ENCODE measurements at regions not wholly inside any gene's neighbourhood (a gene's known extent, or its start where the extent isn't known, plus 50 kb on each side); places are given as distances from the start of the nearest gene placed in this dataset.
A peak's percentile ranks its signal among the peaks of the same experiment; 100 is the strongest.

DNA sequence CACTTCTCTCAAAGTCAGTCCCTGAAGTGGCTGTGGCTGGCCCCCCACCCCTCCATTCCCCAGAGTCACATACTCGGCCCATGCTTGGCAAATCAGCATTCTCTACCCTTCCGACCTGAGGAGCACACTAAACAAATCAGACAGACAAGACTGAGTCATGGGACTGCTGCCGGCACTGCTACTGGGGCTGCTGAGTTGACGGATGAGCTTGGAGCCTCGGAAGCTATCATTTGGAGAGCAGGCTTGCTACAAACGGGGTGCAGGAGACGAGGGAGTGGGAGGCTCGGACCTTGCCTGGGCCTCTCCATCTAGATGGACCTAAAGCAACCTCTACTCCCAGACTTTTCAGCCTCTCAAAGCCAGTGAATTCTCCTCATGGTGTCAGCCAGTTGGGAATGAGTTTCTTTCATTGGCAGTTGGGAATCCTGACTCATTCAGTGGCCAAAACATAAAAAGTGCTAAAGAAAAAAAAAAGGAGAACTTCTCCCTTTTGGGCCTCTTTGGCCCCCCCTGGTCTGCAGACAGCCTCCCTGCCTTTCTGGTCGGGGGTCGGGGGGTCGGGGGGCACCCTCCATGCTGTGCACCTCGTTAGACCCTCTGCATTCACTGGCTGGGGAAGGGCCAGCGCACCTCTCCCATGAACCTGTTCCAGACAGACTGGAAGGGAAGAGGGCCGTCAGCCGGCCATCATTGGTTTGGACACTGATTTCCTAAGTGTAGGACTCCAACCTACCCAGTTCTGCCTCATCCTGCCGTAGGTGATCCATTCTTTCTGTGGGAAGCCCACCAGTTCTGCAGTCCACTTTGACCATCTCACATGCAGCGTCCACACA is 52.3 kb upstream of the COL13A1 start:
- Mint-ChIP-seq H3K4me1 (no peaks in the 10 kb centered on the region), H3K36me3 (no peaks in the 10 kb centered on the region), H3K9me3 (no peaks in the 10 kb centered on the region), H3K27me3 (peaks cover 6 to 32% (median 8%) of the 10 kb centered on the region in 5 donors), H3K4me3 (no peak overlapping the region), H3K27ac (peak overlapping the region in 1 of 10 donors; percentile 37)
- POLR2A ChIA-PET, result no interaction called here
- no peak for ATAC-seq
- no peak for DNase-seq

DNA sequence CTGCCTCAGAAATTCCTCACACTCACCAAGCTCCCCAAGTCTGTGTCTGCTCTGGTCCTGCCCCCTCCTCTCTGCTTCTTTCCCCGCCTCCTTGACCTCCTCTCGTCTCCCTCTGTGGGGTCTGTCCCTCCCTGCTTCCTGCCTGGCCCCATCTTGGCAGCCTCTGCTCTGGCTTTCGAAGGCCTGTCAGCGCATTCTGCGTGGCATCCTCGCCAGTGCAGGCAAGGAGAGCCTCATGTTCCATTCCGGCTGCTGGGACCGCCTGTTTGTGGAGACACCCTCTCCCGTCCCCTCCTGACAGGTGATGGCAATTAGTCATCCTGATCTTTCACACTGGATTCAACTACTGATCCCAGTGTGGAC is 51.7 kb upstream of the COL13A1 start:
- Mint-ChIP-seq H3K27me3 (peaks cover 3 to 26% (median 6%) of the 10 kb centered on the region in 5 donors), H3K4me1 (no peaks in the 10 kb centered on the region), H3K27ac (no peak overlapping the region), H3K4me3 (no peak overlapping the region), H3K36me3 (no peaks in the 10 kb centered on the region), H3K9me3 (peaks cover 0 to 4% (median 0%) of the 10 kb centered on the region in 9 donors)
- POLR2A ChIA-PET, result no interaction called here
- DNase-seq (no peak), ATAC-seq (no peak)

DNA sequence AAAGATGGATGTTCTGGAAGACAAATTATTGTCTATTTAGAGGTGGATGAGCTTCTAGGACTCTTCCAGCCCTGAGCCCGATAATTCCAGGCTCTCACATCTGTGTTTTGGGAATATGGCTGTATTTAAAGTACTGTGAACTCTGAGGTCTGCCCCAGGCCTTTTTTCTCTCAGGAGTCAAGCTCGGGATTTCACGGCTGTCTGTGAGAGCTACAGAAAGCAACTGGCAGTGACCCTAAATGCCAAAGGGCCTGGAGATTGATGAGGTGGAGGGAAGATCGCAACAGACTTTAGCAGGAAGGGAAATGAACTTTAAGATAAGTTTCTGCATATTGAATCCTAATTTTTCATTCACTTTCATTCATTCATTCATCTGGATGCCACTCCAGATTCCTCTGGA is 51.0 kb upstream of the COL13A1 start:
- peaks cover 0 to 4% (median 0%) of the 10 kb centered on the region in 9 donors for H3K9me3 Mint-ChIP-seq
- peak overlapping the region in 1 of 10 donors; percentile 16 for H3K27ac Mint-ChIP-seq
- peaks cover 3 to 24% (median 6%) of the 10 kb centered on the region in 5 donors for H3K27me3 Mint-ChIP-seq
- POLR2A ChIA-PET, result no interaction called here
- no peaks in the 10 kb centered on the region for H3K4me1 Mint-ChIP-seq
- no peaks in the 10 kb centered on the region for H3K36me3 Mint-ChIP-seq
- H3K4me3 Mint-ChIP-seq, result no peak overlapping the region
- peak in 1 of 10 donors; percentile 1 for DNase-seq
- ATAC-seq, result no peak

DNA sequence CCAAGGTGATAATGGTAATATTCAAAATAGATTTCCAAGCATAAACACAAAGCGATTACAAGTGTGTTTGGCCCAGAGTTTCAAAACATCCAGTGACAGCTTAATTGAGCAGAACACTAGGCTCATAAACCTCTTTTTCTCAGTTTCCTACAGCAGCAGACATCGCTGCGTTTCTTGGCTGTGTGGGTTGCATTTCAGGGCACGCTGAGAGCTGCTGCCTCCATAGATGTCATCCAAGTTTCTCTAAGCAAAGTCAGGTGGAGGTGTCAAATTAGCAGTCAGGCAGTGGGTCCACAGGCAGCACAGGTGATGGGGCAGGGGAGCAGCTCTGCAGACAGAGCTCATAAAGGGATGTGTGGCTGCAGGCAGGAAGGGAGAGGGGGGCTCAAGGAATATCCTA is 50.5 kb upstream of the COL13A1 start:
- POLR2A ChIA-PET, result interaction anchor here (0.5 kb wide), 1 partner anchor 862 kb away, joined by 6 read pairs; no protein-coding TSS in a partner anchor
- Mint-ChIP-seq H3K4me3 (no peak overlapping the region), H3K9me3 (peaks cover 0 to 4% (median 0%) of the 10 kb centered on the region in 9 donors), H3K27ac (no peak overlapping the region), H3K4me1 (no peaks in the 10 kb centered on the region), H3K36me3 (no peaks in the 10 kb centered on the region), H3K27me3 (peaks cover under 1 to 19% (median 6%) of the 10 kb centered on the region in 5 donors)
- ATAC-seq (no peak), DNase-seq (peak in 1 of 10 donors; percentile 38)

Data from naive thymus-derived CD8-positive, alpha-beta T cell (primary cell).